ENCODE measurements at regions not wholly inside any gene's neighbourhood (a gene's known extent, or its start where the extent isn't known, plus 50 kb on each side); places are given as distances from the start of the nearest gene placed in this dataset.
"Not testable (repeated sequence)": the region's sequence is repeated elsewhere in the genome, so short reads cannot be mapped to it uniquely, and the experiment has no call there.

- DNase-seq (ENCODE audit: low read depth), result not testable (repeated sequence)
Measured at GRCh38 chr6:102758536-102758935, 1365.0 kb downstream of the GRIK2 start.

GRCh38 chr6:102749210-102749971, 1355.9 kb downstream of the GRIK2 start:
- DNase-seq (ENCODE audit: low read depth), result no peak

GRCh38 chr6:102746941-102747340, 1353.4 kb downstream of the GRIK2 start:
- no peak for DNase-seq (ENCODE audit: low read depth)

- DNase-seq (ENCODE audit: low read depth), result no peak
Measured at GRCh38 chr6:102742754-102743356, 1349.3 kb downstream of the GRIK2 start.

- DNase-seq (ENCODE audit: low read depth), result no peak
Measured at GRCh38 chr6:102742028-102742427, 1348.5 kb downstream of the GRIK2 start.

GRCh38 chr6:102736941-102737368, 1343.4 kb downstream of the GRIK2 start:
- no peak for DNase-seq (ENCODE audit: low read depth)

- DNase-seq (ENCODE audit: low read depth), result no peak
Measured at GRCh38 chr6:102732898-102733297, 1339.4 kb downstream of the GRIK2 start.

DNA sequence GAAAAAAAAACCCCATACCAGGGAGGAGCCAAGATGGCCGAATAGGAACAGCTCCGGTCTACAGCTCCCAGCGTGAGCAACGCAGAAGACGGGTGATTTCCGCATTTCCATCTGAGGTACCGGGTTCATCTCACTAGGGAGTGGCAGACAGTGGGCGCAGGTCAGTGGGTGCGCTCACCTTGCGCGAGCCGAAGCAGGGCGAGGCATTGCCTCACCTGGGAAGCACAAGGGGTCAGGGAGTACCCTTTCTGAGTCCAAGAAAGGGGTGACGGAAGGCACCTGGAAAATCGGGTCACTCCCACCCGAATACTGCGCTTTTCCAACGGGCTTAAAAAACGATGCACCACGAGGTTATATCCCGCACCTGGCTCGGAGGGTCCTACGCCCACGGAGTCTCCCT, 1328.6 kb downstream of the GRIK2 start:
- DNase-seq (ENCODE audit: low read depth), result not testable (repeated sequence)

- DNase-seq (ENCODE audit: low read depth), result no peak
Measured at GRCh38 chr6:102717737-102718456, 1324.4 kb downstream of the GRIK2 start.

- no peak for DNase-seq (ENCODE audit: low read depth)
Measured at GRCh38 chr6:102717252-102717651, 1323.7 kb downstream of the GRIK2 start.

- DNase-seq (ENCODE audit: low read depth), result no peak
Measured at GRCh38 chr6:102701019-102701418, 1307.5 kb downstream of the GRIK2 start.

- no peak for DNase-seq (ENCODE audit: low read depth)
Measured at GRCh38 chr6:102686461-102686860, 1293.0 kb downstream of the GRIK2 start.

DNA sequence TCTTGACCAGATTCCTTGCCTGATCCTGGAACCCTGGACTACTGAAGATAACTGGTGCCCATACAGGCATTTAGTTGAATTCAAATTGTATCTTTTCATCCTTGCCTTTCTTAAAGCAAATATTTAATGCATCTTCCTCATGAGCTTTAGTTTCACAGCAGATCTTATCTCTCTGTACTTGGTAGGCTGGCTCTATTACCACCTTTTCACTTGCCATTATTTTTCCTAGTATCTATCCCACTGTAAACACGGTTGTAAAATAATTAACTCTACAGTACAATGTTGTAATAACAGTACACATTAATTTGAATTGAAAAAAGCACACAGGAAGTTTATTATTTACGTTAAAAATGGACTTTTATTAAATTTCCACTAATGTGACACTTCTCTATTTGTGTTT, 1286.9 kb downstream of the GRIK2 start:
- no peak for DNase-seq (ENCODE audit: low read depth)

DNA sequence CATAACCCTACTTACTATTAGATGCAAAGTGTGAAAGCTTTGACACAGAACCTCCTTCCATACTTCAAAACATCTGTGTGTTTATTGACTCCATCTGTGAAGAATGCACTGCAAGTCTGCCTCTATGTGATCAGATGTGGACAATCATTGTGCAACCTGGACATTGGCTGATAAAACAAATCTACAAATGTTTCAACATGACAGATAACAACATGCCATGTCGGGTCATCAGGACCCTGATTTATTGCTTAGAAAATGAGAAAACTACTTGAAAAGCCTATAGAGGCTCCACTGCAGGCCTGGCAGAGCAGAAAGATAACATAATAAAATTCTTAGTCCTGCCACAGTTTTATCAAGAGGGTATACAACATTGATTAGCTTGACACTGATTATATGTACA, 1286.4 kb downstream of the GRIK2 start:
- DNase-seq (ENCODE audit: low read depth), result no peak

DNA sequence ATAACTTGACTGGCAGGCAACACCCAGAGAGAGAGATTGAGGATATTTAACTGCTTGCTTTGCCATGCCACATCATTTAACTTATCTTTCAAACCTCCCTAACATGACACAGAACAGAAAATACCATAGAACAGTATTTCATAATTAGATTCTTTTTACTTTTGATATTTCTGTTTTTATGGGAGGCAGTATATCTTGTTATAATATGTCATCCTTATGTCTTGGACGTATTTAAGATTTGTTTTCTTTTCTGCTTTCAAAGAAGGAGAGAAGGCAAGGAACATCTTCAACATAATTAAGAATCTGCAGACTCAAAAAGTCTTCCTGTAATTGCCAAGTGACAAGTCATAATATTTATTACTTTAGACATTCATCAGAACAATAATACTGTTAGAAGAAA, 1283.7 kb downstream of the GRIK2 start:
- DNase-seq (ENCODE audit: low read depth), result no peak

GRCh38 chr6:102670735-102671134, 1277.2 kb downstream of the GRIK2 start:
- no peak for DNase-seq (ENCODE audit: low read depth)

DNA sequence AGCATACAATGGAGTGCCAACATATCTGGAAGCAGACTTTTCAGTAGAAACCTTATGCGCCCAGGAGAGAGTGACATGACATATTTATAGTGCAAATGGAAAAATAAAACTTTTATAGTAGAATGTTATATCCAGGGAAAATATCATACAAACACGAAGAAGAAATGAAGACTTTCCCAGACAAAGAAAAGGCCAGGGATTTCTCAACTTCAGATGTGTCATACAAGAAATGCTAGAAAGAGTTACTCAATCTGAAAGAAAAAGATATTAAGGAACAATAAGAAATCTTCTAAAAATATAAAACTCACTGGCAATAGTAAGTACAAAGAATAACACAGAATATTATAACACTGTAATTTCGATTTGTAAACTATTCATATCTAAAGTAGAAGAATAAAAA, 1269.3 kb downstream of the GRIK2 start:
- DNase-seq (ENCODE audit: low read depth), result no peak

DNA sequence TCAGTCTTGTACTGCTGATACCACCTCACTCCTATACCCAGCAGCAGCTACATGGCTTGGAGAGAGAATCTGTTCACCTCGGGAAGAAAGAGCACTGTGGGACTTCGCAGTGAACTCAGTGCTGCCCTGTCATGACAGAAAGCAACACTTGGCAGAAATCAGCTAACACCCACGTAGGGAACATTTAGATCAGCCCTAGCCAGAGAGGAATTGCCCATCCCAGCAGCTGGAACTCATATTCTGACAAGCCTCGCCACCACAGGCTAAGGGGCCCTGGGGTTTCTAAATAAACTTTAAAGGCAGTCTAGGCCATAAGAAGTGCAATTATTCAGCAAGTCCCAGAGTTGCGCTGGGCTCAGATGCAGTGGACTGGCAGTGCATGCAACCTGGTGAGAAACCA, 1266.8 kb downstream of the GRIK2 start:
- DNase-seq (ENCODE audit: low read depth), result no peak

DNA sequence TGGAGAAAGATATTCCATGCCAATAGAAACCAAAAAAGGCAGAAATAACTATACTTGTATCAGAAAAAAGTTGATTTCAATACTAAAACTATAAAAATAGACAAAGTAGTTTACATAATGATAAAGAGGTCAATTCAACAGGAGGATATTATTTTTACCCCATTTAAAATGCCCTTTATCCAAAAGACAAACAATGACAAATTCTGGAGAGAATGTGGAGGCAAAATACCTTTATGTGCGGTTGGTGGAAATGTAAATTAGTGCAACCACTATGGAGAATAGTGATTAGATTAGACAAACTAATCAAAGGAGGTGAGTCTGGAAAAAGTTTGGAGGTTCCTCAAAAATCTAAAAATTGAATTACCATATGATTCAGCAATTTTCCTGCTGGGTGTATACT, 1262.3 kb downstream of the GRIK2 start:
- no peak for DNase-seq (ENCODE audit: low read depth)

DNA sequence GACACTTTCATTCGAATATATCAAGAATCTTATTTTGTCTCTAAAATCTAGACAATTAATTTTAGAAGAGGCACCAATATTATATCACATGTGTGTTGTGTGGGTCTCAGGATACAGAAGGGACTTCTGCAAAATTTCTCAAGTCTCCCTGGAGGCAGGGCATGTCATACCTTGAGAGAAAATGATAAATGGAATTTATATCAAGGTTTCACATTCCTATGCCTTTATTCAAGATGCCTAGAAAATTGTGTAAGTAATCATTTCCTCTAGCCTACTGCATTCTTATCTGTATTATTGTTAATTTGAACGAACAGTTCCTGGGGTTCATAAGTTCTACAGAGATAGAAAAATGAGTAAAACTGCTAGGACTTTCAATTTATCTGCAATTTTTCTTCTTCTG, 1247.9 kb downstream of the GRIK2 start:
- DNase-seq (ENCODE audit: low read depth), result no peak

DNA sequence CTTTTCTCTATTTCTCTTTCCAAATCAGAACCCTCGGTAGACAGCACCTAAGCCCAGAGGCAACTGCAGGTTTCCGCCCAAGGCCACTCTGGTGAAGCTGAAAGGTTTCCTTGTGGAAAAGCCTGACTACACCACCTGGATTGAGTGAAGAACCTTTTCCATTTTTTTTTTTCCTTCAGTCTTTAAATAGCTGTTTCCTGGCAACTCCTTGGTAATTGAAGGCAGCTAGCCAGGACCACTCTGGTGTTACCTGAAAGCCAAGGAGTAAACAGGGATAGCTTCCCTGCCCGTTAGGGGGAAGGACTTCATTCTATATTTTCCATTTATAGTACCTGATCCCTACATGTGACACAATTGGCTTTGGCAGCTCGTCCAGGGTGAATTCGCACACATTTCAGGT, 1238.4 kb downstream of the GRIK2 start:
- no peak for DNase-seq (ENCODE audit: low read depth)

- no peak for DNase-seq (ENCODE audit: low read depth)
Measured at GRCh38 chr6:102623201-102623600, 1229.7 kb downstream of the GRIK2 start.

DNA sequence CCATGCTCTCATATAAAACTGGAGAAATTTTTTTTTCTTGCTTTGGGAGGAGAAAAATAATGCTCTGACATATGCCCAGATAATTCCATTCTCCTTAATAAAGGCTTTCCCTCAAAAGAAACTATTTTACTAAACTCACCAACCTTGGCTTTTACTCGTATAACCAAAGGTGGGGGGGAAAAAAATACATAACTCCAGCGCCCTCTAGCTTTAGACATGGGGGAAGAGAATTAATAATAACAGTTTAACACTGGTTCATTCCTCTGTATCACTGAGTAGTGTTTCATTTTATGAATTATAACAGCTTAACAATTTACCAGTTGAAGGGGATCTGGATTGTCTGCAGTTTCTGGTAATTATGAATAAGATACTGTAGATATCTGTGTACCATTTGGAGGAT, 1226.1 kb downstream of the GRIK2 start:
- no peak for DNase-seq (ENCODE audit: low read depth)
